Activated CD8-positive, alpha-beta T cell treated with anti-CD3 and anti-CD28 coated beads, Interleukin-2, amount 10 ng/mL, durations not matched to agents 7 days and 5 days (primary cell): ENCODE measurements at regions not wholly inside any gene's neighbourhood (a gene's known extent, or its start where the extent isn't known, plus 50 kb on each side); places are given as distances from the start of the nearest gene placed in this dataset.

ENCODE experiments used
- ATAC-seq: fragments of 150-1000 bp; cut with Tn5 transposase; one replicate; pipeline ENCODE4 v1.10.0; 2021; ENCODE audit warnings: moderate library complexity
- CTCF ChIA-PET: fragments of 350-600 bp; sonication (Branson Sonifier 250); formaldehyde crosslinking; loops from one replicate; lab custom pipeline; 2021; ENCODE audit warnings: antibody characterized with exemption; lab: Charles Lee
- POLR2A ChIA-PET: fragments of 350-600 bp; sonication (Branson Sonifier 250); formaldehyde crosslinking; loops from one replicate; lab custom pipeline; 2021; ENCODE audit warnings: antibody characterized with exemption; lab: Charles Lee
- DNase-seq: peaks from one replicate; pipeline ENCODE4 v3.0.0-alpha.2; 2020
- H3K27ac Mint-ChIP-seq: one replicate; pipeline ENCODE4 v1.8.0; 2021; ENCODE audit warnings: mild to moderate bottlenecking, mixed read lengths
- H3K27me3 Mint-ChIP-seq: one replicate; pipeline ENCODE4 v1.8.0; 2021; ENCODE audit warnings: low read depth, mixed read lengths
- H3K36me3 Mint-ChIP-seq: one replicate; pipeline ENCODE4 v1.8.0; 2021; ENCODE audit warnings: low read depth, mixed read lengths
- H3K4me1 Mint-ChIP-seq: one replicate; pipeline ENCODE4 v1.8.0; 2021; ENCODE audit warnings: low read depth, mixed read lengths
- H3K4me3 Mint-ChIP-seq: one replicate; pipeline ENCODE4 v1.8.0; 2021; ENCODE audit warnings: mild to moderate bottlenecking, mixed read lengths
- H3K9me3 Mint-ChIP-seq: one replicate; pipeline ENCODE4 v1.8.0; 2022; ENCODE audit warnings: mixed read lengths; ENCODE audit not compliant: insufficient read depth

GRCh38 chr11:121766991-121767390 lies 314.2 kb upstream of the SORL1-AS1 start:
- ChIA-PET CTCF (no interaction called here), POLR2A (no interaction called here)
- H3K27ac Mint-ChIP-seq = no peak overlapping the region
- no peaks in the 10 kb centered on the region for H3K4me1 Mint-ChIP-seq
- DNase-seq = no peak
- H3K9me3 Mint-ChIP-seq = no peaks in the 10 kb centered on the region
- H3K27me3 Mint-ChIP-seq = no peaks in the 10 kb centered on the region
- ATAC-seq = no peak
- H3K4me3 Mint-ChIP-seq = no peak overlapping the region
- H3K36me3 Mint-ChIP-seq = no peaks in the 10 kb centered on the region

- no peaks in the 10 kb centered on the region for H3K9me3 Mint-ChIP-seq
- no peaks in the 10 kb centered on the region for H3K4me1 Mint-ChIP-seq
- H3K36me3 Mint-ChIP-seq = no peaks in the 10 kb centered on the region
- H3K27me3 Mint-ChIP-seq = no peaks in the 10 kb centered on the region
- POLR2A ChIA-PET = no interaction called here
- CTCF ChIA-PET = no interaction called here
- DNase-seq (no peak), ATAC-seq (no peak)
- no peak overlapping the region for H3K27ac Mint-ChIP-seq
- H3K4me3 Mint-ChIP-seq = no peak overlapping the region
These were observed 313.4 kb upstream of the SORL1-AS1 start for GRCh38 chr11:121766166-121766565.

- ATAC-seq (no peak), DNase-seq (no peak)
- Mint-ChIP-seq H3K27ac (no peak overlapping the region), H3K4me1 (no peaks in the 10 kb centered on the region), H3K27me3 (no peaks in the 10 kb centered on the region), H3K9me3 (no peaks in the 10 kb centered on the region), H3K36me3 (no peaks in the 10 kb centered on the region), H3K4me3 (no peak overlapping the region)
- ChIA-PET POLR2A (no interaction called here), CTCF (no interaction called here)
These were observed 310.8 kb upstream of the SORL1-AS1 start for GRCh38 chr11:121763526-121763925.

- Mint-ChIP-seq H3K9me3 (no peaks in the 10 kb centered on the region), H3K27me3 (no peaks in the 10 kb centered on the region), H3K4me1 (no peaks in the 10 kb centered on the region), H3K36me3 (no peaks in the 10 kb centered on the region), H3K4me3 (no peak overlapping the region), H3K27ac (no peak overlapping the region)
- POLR2A ChIA-PET = no interaction called here
- no peak for DNase-seq
- ATAC-seq = no peak
- CTCF ChIA-PET = no interaction called here
These were observed 310.1 kb upstream of the SORL1-AS1 start for GRCh38 chr11:121762820-121763219.

- Mint-ChIP-seq H3K4me1 (no peaks in the 10 kb centered on the region), H3K27me3 (no peaks in the 10 kb centered on the region), H3K27ac (no peak overlapping the region), H3K4me3 (no peak overlapping the region), H3K9me3 (no peaks in the 10 kb centered on the region), H3K36me3 (no peaks in the 10 kb centered on the region)
- DNase-seq (no peak), ATAC-seq (no peak)
- CTCF ChIA-PET = no interaction called here
- POLR2A ChIA-PET = interaction anchor here (0.8 kb wide), 1 partner anchor 345 kb away, joined by 3 read pairs; no protein-coding TSS in a partner anchor
These were observed 308.4 kb upstream of the SORL1-AS1 start for GRCh38 chr11:121761186-121761585.

- DNase-seq (no peak), ATAC-seq (no peak)
- POLR2A ChIA-PET = no interaction called here
- no peak overlapping the region for H3K4me3 Mint-ChIP-seq
- CTCF ChIA-PET = interaction anchor here (0.6 kb wide), 1 partner anchor 137 kb away, joined by 3 read pairs; no protein-coding TSS in a partner anchor
- no peaks in the 10 kb centered on the region for H3K4me1 Mint-ChIP-seq
- no peaks in the 10 kb centered on the region for H3K27me3 Mint-ChIP-seq
- H3K27ac Mint-ChIP-seq = no peak overlapping the region
- H3K36me3 Mint-ChIP-seq = no peaks in the 10 kb centered on the region
- H3K9me3 Mint-ChIP-seq = no peaks in the 10 kb centered on the region
These were observed 304.8 kb upstream of the SORL1-AS1 start for GRCh38 chr11:121757480-121758125.

- ChIA-PET CTCF (no interaction called here), POLR2A (no interaction called here)
- no peaks in the 10 kb centered on the region for H3K9me3 Mint-ChIP-seq
- H3K27me3 Mint-ChIP-seq = no peaks in the 10 kb centered on the region
- H3K36me3 Mint-ChIP-seq = no peaks in the 10 kb centered on the region
- no peak overlapping the region for H3K4me3 Mint-ChIP-seq
- H3K4me1 Mint-ChIP-seq = no peaks in the 10 kb centered on the region
- DNase-seq (no peak), ATAC-seq (no peak)
- no peak overlapping the region for H3K27ac Mint-ChIP-seq
These were observed 303.1 kb upstream of the SORL1-AS1 start for GRCh38 chr11:121755906-121756305.

GRCh38 chr11:121755191-121755590 lies 302.4 kb upstream of the SORL1-AS1 start:
- H3K27ac Mint-ChIP-seq = no peak overlapping the region
- H3K4me1 Mint-ChIP-seq = no peaks in the 10 kb centered on the region
- CTCF ChIA-PET = no interaction called here
- H3K27me3 Mint-ChIP-seq = no peaks in the 10 kb centered on the region
- H3K36me3 Mint-ChIP-seq = no peaks in the 10 kb centered on the region
- no peaks in the 10 kb centered on the region for H3K9me3 Mint-ChIP-seq
- DNase-seq = no peak
- POLR2A ChIA-PET = no interaction called here
- no peak overlapping the region for H3K4me3 Mint-ChIP-seq
- no peak for ATAC-seq

- ChIA-PET POLR2A (no interaction called here), CTCF (no interaction called here)
- Mint-ChIP-seq H3K4me3 (no peak overlapping the region), H3K9me3 (no peaks in the 10 kb centered on the region), H3K27ac (no peak overlapping the region), H3K36me3 (no peaks in the 10 kb centered on the region), H3K4me1 (no peaks in the 10 kb centered on the region), H3K27me3 (no peaks in the 10 kb centered on the region)
- DNase-seq (no peak), ATAC-seq (no peak)
These were observed 301.8 kb upstream of the SORL1-AS1 start for GRCh38 chr11:121754598-121754997.

GRCh38 chr11:121749691-121750090 lies 296.9 kb upstream of the SORL1-AS1 start:
- Mint-ChIP-seq H3K27ac (no peak overlapping the region), H3K4me1 (no peaks in the 10 kb centered on the region), H3K4me3 (no peak overlapping the region), H3K27me3 (peaks cover 2% of the 10 kb centered on the region), H3K36me3 (no peaks in the 10 kb centered on the region), H3K9me3 (no peaks in the 10 kb centered on the region)
- ChIA-PET CTCF (no interaction called here), POLR2A (no interaction called here)
- DNase-seq (no peak), ATAC-seq (no peak)

GRCh38 chr11:121748068-121748467 lies 295.3 kb upstream of the SORL1-AS1 start:
- H3K4me1 Mint-ChIP-seq = no peaks in the 10 kb centered on the region
- no peak for ATAC-seq
- ChIA-PET CTCF (no interaction called here), POLR2A (interaction anchor here (0.7 kb wide), 1 partner anchor 495 kb away, joined by 3 read pairs; no protein-coding TSS in a partner anchor)
- H3K27ac Mint-ChIP-seq = no peak overlapping the region
- no peak for DNase-seq
- peaks cover 5% of the 10 kb centered on the region for H3K9me3 Mint-ChIP-seq
- H3K36me3 Mint-ChIP-seq = no peaks in the 10 kb centered on the region
- no peak overlapping the region for H3K4me3 Mint-ChIP-seq
- H3K27me3 Mint-ChIP-seq = peaks cover 2% of the 10 kb centered on the region

GRCh38 chr11:121743285-121743684 lies 290.5 kb upstream of the SORL1-AS1 start:
- no peak overlapping the region for H3K27ac Mint-ChIP-seq
- ATAC-seq (no peak), DNase-seq (no peak)
- peaks cover 5% of the 10 kb centered on the region for H3K9me3 Mint-ChIP-seq
- H3K36me3 Mint-ChIP-seq = no peaks in the 10 kb centered on the region
- H3K4me1 Mint-ChIP-seq = no peaks in the 10 kb centered on the region
- H3K4me3 Mint-ChIP-seq = no peak overlapping the region
- POLR2A ChIA-PET = no interaction called here
- CTCF ChIA-PET = no interaction called here
- no peaks in the 10 kb centered on the region for H3K27me3 Mint-ChIP-seq
